Lung microvascular endothelial cell (primary cell): ENCODE measurements at regions not wholly inside any gene's neighbourhood (a gene's known extent, or its start where the extent isn't known, plus 50 kb on each side); places are given as distances from the start of the nearest gene placed in this dataset.
"Not testable (repeated sequence)": the region's sequence is repeated elsewhere in the genome, so short reads cannot be mapped to it uniquely, and the experiment has no call there.

ENCODE experiments used
- DNase-seq, 2 donors: peaks; one replicate each; pipeline versions ENCODE4 v3.0.0 to v3.0.0-alpha.2; 2010; ENCODE audit warnings: low read depth in 2 of 2

DNA sequence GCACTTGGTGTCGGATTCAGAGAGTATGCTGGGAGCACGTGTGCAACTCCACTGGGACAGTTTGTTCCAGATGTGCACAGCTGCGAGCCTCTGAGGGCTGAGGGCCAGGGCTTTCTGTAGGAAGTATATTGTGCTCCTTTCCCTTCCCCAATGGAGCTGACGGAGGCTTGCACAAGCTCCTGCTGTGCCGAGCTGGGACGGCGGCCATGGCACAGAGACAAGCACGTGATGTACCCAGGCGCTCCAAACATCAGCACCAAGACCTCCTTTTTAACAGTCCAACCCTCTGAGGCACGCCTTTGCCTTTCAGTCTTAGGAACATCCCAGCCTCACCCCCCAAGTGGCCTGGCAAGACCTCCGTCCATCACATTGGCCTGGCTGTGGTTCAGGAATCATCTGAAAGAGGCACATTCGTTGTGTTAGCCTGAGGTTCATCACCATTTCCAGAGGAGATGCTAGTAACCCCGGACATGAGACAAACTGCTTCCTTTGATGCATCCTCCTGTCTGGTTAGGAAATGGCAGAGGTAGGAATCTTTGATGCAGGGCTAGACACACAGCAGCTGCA is 339.2 kb upstream of the KAZN start:
- no peak for DNase-seq

GRCh38 chr1:14260480-14260879 is 338.0 kb upstream of the KAZN start:
- DNase-seq: no peak

DNA sequence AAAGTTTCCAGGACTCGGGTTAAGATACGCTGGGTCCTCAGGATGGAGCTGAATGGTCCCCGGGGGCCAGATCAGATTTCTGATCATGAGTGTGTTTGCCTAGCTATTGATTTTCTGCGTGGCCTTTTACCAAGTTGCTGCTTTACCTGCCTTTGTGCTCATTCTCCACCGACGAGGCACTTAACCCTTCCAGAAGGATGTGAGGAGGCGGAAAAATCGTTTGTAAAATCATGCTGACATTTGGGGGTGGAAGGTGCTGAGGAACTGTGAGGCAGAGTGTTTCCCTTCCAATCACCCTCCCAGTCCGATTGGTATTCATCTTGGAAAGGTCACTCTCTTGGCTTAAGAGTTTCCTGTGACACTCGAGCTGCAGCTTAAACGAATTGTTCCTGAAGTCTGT is 337.1 kb upstream of the KAZN start:
- DNase-seq: no peak

DNA sequence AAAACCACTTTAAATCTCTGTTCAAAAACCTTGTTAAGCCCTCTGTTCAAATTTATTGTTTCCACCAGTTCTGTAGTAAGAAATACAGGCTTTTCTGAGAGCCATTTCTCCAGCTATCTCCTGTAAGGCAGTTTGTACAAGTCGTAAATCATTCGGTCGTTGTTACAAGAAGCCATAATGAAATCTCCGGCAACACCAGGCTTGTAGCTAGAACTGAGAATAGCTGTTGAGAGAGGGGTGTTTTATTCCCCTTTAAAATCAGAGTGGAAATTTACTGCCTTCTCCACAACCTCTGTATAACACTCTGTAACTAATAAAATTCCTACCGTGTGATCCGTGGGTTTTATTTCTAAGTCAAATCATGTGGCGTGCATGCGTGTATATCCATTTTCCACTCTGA is 335.8 kb upstream of the KAZN start:
- DNase-seq: no peak

DNA sequence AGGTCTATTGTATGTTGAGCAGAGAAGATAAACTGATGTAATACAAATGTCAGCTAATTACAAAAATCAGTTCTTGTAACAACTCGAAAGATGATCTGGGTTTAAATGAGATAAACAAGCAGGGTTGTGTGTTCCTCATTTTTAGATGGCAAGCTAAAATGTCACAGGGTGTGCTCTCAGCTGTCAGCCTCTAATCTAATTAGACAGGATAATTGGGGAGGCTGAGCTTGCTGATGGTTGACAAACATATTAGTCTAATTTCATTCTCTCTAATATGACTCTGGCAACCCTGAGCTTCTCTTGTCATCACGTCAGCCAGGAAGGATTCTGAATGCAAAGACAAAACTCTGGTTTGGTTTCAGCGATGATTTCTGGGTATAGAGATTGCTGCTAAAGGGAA is 335.3 kb upstream of the KAZN start:
- DNase-seq: no peak

DNA sequence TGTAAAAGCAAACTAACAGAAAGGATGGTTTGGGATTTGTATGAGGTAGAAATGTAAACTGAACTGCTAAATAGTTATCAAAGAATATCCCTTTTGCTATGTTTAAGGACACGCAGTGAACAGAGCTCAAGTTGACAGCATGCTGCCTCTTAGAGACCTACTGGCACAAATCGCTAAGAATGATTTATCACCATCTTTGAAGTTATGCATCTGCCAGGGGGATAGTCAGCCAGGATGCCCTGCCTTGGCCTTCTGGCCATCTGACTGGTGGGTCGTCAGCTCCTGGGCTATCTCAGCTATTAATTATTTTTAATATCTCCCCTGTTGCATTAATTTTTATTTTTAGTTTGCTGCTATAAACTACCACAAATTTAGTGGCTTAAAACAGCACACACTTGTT is 334.8 kb upstream of the KAZN start:
- no peak for DNase-seq

GRCh38 chr1:14265495-14265894 is 333.0 kb upstream of the KAZN start:
- DNase-seq: no peak

DNA sequence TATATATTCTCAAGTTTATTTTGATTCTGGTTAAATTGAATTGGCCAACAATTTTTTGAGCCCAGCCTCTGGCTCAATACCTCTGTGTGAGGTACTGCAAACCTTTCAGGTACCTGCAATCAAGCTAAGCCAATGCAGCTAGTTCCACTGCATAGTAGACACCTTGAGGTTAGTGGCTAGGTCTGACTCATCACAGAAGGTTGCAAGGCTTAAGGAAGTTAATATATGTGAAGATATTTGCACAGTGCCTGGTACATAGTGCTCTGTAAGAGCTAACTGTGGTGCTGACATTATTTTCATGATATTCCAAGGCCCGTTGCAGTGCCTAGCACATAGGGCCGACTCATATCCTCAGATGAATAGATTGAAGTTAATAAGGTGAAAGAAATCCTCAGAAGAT is 330.5 kb upstream of the KAZN start:
- DNase-seq: no peak

DNA sequence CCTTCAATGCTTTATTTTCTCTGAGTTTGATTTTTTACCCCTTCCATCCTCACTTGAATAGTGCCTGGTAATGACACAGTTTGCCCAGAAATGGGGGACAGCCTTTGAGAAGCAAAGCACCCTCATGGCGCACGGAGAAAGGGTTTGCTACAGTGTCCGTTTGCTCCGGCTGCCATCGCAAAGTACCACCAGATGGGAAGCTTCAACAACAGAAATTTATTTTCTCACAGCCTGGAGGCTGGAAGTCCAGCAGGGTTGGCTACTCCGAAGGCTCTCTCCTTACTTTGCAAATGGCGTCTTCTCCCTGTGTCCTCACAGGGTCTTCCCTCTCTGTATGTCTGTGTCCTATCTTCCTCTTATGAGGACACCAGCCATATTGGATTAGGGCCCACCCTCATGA is 327.7 kb upstream of the KAZN start:
- no peak for DNase-seq

GRCh38 chr1:14273811-14274210 is 324.7 kb upstream of the KAZN start:
- no peak for DNase-seq

DNA sequence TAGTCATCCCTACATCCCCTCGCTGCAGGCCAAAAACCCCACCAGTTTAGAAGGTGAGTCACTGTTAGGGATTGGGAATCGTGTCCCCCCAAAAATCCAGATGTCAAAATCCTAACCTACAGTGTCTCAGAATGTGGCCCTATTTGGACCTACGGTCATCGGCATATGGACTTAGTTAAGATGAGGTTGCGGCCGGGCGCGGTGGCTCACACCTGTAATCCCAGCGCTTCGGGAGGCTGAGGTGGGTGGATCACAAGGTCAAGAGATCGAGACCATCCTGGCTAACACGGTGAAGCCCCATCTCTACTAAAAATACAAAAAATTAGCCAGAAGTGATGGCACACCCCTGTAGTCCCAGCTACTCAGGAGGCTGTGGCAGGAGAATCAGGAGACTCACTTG is 318.6 kb upstream of the KAZN start:
- not testable (repeated sequence) for DNase-seq

DNA sequence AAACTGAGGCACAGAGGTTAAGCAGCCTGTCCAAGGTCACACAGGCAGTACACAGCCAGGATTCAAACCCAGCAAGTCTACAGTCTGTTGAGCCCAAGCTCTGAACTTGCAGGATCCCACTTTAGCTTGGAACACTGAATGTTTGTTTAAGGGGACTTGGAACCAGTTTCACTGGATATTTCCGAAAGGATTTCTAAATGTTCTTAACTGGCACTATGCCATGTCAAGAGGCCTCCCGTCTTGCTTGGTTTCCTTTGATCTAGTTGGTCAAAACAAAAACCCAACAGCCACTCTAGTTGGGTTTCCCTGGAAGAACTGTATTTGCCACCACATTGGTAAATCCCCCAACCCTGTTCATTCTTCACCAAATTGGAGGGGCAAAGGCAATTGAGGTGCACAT is 317.6 kb upstream of the KAZN start:
- no peak for DNase-seq

GRCh38 chr1:14281412-14281811 is 317.1 kb upstream of the KAZN start:
- no peak for DNase-seq

- DNase-seq: no peak
These were observed 315.8 kb upstream of the KAZN start for GRCh38 chr1:14282707-14283106.

DNA sequence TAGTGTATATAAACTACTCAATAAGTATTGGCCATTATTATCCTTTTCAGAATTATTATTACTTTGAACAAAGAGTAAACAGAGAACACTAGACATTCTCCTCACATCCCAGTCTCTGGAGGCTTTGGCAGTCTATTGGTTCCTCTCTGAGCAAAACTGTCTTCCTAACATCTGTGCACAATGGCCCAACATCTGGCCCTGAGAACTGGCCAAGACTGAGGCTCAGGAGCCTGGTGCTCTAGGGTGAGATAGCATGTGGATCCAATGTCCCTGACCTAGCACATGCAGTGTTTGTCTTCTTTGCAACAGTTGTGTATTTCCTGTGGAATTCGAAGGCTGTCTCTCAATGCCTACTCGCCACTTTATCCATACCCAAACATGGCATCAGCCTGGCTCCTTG is 313.2 kb upstream of the KAZN start:
- no peak for DNase-seq

GRCh38 chr1:14291182-14291581 is 307.3 kb upstream of the KAZN start:
- not testable (repeated sequence) for DNase-seq

GRCh38 chr1:14292520-14292919 is 306.0 kb upstream of the KAZN start:
- DNase-seq: no peak

GRCh38 chr1:14294006-14294405 is 304.5 kb upstream of the KAZN start:
- DNase-seq: no peak

DNA sequence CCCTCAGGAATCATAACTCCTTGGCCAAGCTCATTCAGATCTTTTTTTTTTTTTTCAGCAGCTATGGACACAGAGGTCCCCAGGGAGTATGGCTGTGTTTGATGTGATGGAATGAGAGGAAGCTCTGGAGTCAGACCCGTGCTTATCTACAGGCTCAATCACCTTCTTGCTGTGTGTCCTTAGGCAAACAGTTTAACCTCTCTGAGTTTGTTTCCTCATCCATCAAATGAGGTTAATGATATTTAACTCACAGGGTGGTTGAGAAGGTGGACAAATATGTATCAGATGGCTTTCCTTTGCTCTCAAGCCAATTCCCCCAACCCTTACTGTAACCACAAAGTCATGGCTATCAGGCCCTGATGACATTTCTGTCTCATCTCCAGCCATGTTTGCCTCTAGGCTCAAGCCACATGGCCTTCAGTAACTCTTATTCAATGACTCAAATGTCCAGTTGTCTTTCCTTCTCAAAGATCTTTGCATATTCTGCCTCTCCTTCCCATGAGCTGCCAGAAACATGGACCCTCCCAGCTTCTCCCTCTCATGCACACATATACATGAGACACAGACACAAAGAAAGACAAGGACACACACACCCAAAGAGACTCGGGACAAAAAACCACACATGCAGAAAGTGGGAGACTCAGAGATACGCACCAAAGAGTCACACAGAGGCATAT is 303.5 kb upstream of the KAZN start:
- DNase-seq: no peak

DNA sequence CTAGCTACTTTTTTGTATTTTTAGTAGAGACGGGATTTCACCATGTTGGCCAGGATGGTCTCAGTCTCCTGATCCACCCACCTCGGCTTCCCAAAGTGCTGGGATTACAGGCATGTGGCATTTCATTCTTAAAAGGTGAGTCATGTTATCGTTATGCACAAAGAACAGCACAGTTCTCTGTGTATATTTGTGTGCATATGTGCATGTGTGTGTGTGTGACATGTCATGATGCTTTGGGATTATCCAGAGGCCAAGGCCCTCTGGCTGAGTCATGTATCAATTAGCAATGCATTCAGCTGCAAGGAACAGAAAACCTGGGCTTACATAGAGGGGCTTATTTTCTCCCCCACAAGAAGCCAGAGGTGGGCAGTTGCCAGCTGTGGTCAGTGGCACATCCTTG is 301.7 kb upstream of the KAZN start:
- DNase-seq: no peak

DNA sequence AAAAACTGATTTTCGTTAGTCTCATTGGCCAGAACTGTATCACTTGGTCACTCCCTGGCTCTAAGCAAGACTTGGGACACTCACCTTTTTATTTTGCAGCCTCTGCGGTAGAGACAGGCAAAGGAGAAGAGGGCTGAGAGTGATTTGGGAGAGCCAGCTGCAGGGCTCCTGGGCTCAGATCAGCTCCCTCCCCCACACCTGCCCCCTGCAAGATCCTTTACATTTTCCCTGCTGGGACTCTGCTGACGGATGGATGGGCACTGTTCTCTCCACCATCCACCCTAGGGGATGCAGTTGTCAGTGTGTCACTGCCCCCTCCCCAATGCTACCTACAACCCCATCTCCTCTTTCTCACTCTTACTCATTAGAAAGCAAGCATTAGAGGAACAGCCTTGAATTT is 301.1 kb upstream of the KAZN start:
- DNase-seq: no peak

- no peak for DNase-seq
These were observed 299.7 kb upstream of the KAZN start for GRCh38 chr1:14298806-14299205.

GRCh38 chr1:14300991-14301703 is 297.3 kb upstream of the KAZN start:
- DNase-seq: no peak
